ENCODE measurements at regions not wholly inside any gene's neighbourhood (a gene's known extent, or its start where the extent isn't known, plus 50 kb on each side); places are given as distances from the start of the nearest gene placed in this dataset.

DNA sequence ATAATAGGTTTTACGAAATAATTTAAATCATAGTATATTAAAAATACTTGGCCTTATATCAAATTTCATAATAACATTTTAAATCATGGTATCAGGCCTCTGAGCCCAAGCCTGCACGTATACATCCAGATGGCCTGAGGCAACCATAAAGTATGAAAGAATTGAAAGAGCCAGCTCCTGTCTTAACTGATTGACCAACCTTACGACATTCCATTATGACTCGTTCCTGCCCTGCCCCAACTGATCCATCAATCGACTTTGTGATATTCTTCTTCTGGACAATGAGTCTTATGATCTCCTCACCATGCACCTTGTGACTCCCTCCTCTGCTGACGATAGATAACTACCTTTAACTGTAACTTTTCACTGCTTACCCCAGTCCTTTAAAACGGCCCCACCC, 545.0 kb downstream of the MTRR start:
- Histone ChIP-seq H4K20me1 (ENCODE audit: control insufficient read depth, insufficient read depth, low read depth, low read length) (no peaks in the 10 kb centered on the region), H3F3A (ENCODE audit: control insufficient read depth, insufficient read depth) (no peaks in the 10 kb centered on the region), H3K36me3 (ENCODE audit: control insufficient read depth, low read length) (no peaks in the 10 kb centered on the region), H3K27ac (ENCODE audit: low read depth, low read length) (no peak overlapping the region), H3K79me2 (ENCODE audit: control insufficient read depth, low read length) (no peaks in the 10 kb centered on the region), H3K4me1 (ENCODE audit: control insufficient read depth, low read length) (no peaks in the 10 kb centered on the region), H3K9me3 (ENCODE audit: control insufficient read depth, insufficient read depth, low read length) (peaks cover 3% of the 10 kb centered on the region; the same call in 1 of the 2 replicates), H3K27me3 (ENCODE audit: control insufficient read depth, low read length) (no peaks in the 10 kb centered on the region), H3K9me2 (replicated peaks; ENCODE audit: control insufficient read depth, low read length) (no peaks in the 10 kb centered on the region), H3K4me2 (ENCODE audit: low read length) (no peak overlapping the region), H3K4me3 (ENCODE audit: low read length) (no peak overlapping the region)
- TF ChIP-seq EZH2phosphoT487 (IDR thresholded peaks at IDR 0.05; ENCODE audit: borderline replicate concordance, low read length): no peak
- TF ChIP-seq, protein P1, sequence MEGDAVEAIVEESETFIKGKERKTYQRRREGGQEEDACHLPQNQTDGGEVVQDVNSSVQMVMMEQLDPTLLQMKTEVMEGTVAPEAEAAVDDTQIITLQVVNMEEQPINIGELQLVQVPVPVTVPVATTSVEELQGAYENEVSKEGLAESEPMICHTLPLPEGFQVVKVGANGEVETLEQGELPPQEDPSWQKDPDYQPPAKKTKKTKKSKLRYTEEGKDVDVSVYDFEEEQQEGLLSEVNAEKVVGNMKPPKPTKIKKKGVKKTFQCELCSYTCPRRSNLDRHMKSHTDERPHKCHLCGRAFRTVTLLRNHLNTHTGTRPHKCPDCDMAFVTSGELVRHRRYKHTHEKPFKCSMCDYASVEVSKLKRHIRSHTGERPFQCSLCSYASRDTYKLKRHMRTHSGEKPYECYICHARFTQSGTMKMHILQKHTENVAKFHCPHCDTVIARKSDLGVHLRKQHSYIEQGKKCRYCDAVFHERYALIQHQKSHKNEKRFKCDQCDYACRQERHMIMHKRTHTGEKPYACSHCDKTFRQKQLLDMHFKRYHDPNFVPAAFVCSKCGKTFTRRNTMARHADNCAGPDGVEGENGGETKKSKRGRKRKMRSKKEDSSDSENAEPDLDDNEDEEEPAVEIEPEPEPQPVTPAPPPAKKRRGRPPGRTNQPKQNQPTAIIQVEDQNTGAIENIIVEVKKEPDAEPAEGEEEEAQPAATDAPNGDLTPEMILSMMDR (IDR thresholded peaks at IDR 0.05; ENCODE audit: low read depth, low read length, poor library complexity, severe bottlenecking): no peak

DNA sequence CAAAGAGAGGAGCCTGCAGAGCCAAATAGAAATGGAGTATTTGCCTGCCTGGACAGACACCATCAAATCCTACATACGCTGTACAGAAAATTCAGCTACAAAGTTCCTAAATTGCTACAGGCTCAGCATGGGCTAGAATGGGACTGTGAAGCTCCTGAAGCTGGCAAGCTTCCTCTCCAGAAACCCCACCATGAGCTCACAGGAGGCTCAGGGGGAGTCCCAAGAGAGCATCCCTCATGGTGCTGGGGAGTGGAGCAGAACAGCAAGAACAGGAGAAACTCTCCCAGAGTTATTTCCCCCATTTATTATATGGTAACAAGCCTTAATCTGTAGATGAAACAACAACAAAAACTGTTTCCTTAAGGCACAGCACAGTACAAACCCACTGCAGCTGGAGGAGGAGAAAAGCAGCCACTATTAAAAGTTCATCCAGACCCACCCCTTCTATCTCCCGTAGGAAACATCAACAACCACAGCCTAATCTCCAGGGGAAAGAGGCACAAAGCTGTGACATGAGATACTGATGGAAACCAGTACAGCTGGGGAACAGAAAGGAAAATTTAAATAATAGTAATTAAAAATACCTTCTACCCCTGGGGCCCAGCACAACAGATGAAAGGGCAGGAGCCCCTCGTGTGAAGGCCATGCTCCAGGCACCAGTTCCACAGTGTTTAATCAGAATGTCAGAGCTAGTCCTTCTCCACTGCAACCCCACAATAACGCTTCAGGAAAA, 548.5 kb downstream of the MTRR start:
- TF ChIP-seq, protein P1 (IDR thresholded peaks at IDR 0.05; ENCODE audit: low read depth, low read length, poor library complexity, severe bottlenecking): no peak
- no peak for TF ChIP-seq EZH2phosphoT487 (IDR thresholded peaks at IDR 0.05; ENCODE audit: borderline replicate concordance, low read length)
- H3F3A ChIP-seq (ENCODE audit: control insufficient read depth, insufficient read depth): no peaks in the 10 kb centered on the region
- no peaks in the 10 kb centered on the region for H3K27me3 ChIP-seq (ENCODE audit: control insufficient read depth, low read length)
- H3K36me3 ChIP-seq (ENCODE audit: control insufficient read depth, low read length): no peaks in the 10 kb centered on the region
- no peak overlapping the region for H3K27ac ChIP-seq (ENCODE audit: low read depth, low read length)
- H4K20me1 ChIP-seq (ENCODE audit: control insufficient read depth, insufficient read depth, low read depth, low read length): no peaks in the 10 kb centered on the region
- no peaks in the 10 kb centered on the region for H3K79me2 ChIP-seq (ENCODE audit: control insufficient read depth, low read length)
- no peak overlapping the region for H3K4me2 ChIP-seq (ENCODE audit: low read length)
- H3K4me1 ChIP-seq (ENCODE audit: control insufficient read depth, low read length): no peaks in the 10 kb centered on the region
- no peaks in the 10 kb centered on the region for H3K9me2 ChIP-seq (replicated peaks; ENCODE audit: control insufficient read depth, low read length)
- H3K4me3 ChIP-seq (ENCODE audit: low read length): no peak overlapping the region
- H3K9me3 ChIP-seq (ENCODE audit: control insufficient read depth, insufficient read depth, low read length): no peaks in the 10 kb centered on the region

DNA sequence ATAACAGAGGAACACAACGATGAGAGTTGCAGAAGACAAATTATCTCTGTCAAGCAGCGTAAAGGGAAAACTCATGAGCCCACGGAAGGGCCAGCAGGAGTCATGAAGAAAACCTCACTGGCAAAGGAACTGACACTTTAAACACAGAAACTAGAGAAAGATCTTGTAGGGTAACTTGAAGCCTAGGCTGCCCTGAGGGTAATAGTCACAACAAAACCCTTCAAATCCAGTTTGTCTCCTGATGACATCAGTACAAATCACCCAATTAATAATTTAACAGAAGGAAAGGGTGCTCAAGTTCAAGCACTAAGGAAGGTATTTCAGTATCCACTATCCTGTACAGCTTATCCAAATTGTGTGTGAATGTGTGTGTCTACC, 549.1 kb downstream of the MTRR start:
- Histone ChIP-seq H4K20me1 (ENCODE audit: control insufficient read depth, insufficient read depth, low read depth, low read length) (no peaks in the 10 kb centered on the region), H3K9me3 (ENCODE audit: control insufficient read depth, insufficient read depth, low read length) (no peaks in the 10 kb centered on the region), H3F3A (ENCODE audit: control insufficient read depth, insufficient read depth) (no peaks in the 10 kb centered on the region), H3K36me3 (ENCODE audit: control insufficient read depth, low read length) (no peaks in the 10 kb centered on the region), H3K27me3 (ENCODE audit: control insufficient read depth, low read length) (no peaks in the 10 kb centered on the region), H3K4me2 (ENCODE audit: low read length) (no peak overlapping the region), H3K4me3 (ENCODE audit: low read length) (no peak overlapping the region), H3K27ac (ENCODE audit: low read depth, low read length) (no peak overlapping the region), H3K9me2 (replicated peaks; ENCODE audit: control insufficient read depth, low read length) (no peaks in the 10 kb centered on the region), H3K79me2 (ENCODE audit: control insufficient read depth, low read length) (no peaks in the 10 kb centered on the region), H3K4me1 (ENCODE audit: control insufficient read depth, low read length) (no peaks in the 10 kb centered on the region)
- TF ChIP-seq, protein P1 (IDR thresholded peaks at IDR 0.05; ENCODE audit: low read depth, low read length, poor library complexity, severe bottlenecking): no peak
